Left cardiac atrium (tissue), 4 donors: ENCODE measurements at regions not wholly inside any gene's neighbourhood (a gene's known extent, or its start where the extent isn't known, plus 50 kb on each side); places are given as distances from the start of the nearest gene placed in this dataset.
A peak's percentile ranks its signal among the peaks of the same experiment; 100 is the strongest.

ENCODE experiments used
- ATAC-seq, 2 donors: fragments of 200-7000 bp; cut with Tn5 transposase; one replicate each; pipeline ENCODE4 v1.9.1; 2020; ENCODE audit warnings: mild to moderate bottlenecking in 2 of 2, moderate library complexity in 2 of 2
- DNase-seq: peaks from one replicate; pipeline ENCODE4 v3.0.0-alpha.2; 2020
- intact Hi-C, 2 donors: fragments of 100-400 bp; cut with DNase I; formaldehyde crosslinking; loops; one replicate each; pipeline versions ENCODE4 v1.14.1 to v1.15.1; 2022 to 2023
- donor health status: DM: no; HTN: yes; CAD: no.
- donor health status: DM: no; HTN: yes; CAD: no; lungs with severe emphysema.
- donor health status: DM: yes; HTN: yes; CAD: no.
- donor health status: Dilated cardiomyopathy.

- no peak for DNase-seq
- intact Hi-C loops, result no loop called here
- ATAC-seq, result no peak
These were observed 269.6 kb downstream of the GBA3 start for GRCh38 chr4:22962295-22962694.

DNA sequence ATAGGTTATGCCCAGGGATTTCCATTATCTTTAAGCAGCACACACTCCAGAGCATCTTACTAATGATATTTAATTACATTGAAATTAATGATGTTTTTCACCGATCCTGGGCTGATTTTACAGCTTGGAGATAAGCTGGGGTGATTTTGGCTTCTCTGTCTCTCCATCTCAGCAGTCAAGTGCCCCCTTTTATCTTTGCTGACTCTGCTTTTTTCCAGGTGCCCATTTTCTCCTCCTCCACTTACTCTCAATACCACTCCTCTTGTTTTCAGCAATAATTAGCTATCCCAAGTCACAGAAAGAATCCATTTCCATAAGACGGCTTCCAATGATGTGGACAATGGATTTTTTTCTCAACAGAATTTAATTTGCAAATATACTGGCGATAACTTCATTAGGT lies 266.7 kb downstream of the GBA3 start:
- no peak for ATAC-seq
- DNase-seq, result no peak
- intact Hi-C loops, result no loop called here

GRCh38 chr4:22957774-22958309 lies 265.1 kb downstream of the GBA3 start:
- intact Hi-C loops, result no loop called here
- ATAC-seq (no peak), DNase-seq (no peak)

DNA sequence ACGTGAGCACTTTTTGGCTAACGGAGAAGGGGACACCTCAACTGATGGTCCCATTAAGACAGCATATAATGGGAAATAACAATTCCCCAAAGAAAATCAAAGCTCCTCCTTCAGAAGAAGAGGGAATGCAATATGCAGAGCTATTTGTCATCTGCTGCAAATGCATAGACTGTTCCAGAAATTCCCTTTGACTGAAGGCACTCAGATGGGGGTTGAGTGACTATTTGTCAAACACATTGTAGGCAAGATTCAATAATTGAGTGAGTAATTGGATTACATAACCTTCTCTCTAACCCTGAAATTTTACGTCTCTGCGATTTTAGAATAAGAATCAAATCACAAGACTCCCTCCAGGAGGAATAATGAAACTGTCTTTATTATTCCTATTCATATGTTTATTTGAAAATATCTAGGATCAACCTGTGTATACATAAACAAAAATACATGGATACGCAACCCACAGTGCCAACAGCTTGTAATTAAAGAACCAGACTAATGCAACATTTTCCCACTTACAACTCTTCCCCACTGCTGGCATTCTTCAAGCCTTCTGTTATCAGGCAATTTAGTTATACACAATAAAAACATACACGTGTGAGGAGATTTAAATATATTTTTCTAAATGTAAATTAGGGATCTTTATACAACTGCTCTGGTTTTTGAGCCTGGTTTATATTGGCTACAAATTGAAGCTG lies 256.6 kb downstream of the GBA3 start:
- intact Hi-C loops, result no loop called here
- ATAC-seq (no peak), DNase-seq (no peak)

- intact Hi-C loops, result no loop called here
- no peak for ATAC-seq
- no peak for DNase-seq
These were observed 255.1 kb downstream of the GBA3 start for GRCh38 chr4:22947851-22948250.

DNA sequence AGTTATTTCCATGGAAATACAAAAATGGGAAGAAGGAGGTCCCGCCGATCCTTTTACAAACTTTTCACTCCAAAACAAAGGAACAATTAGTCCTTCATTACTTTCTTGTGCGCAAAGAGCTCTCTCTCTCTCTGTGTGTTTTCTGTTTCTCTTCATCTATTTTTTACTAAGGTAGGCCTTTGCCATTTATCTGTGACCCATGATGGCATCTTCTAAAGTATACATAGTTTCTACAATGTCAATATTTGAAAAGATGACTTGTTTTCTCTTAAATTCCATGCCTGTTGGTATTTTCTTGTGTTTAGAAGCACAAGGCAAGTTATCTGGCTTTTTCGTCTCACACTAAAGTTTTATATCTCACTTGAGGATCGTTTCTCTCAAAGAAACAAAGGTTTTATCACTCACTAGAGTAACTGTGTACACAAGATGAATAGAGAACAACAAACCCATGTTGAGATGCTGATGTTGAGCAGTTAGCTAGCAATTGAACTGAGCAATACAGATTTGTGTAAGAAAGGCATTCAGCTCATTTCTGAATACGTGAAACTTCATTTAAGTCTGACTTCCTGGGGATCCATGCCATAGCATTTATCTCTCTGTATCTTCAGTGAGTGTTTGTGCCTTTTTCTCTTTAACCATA lies 250.3 kb downstream of the GBA3 start:
- DNase-seq (no peak), ATAC-seq (no peak)
- intact Hi-C loops, result no loop called here

GRCh38 chr4:22941688-22942375 lies 249.1 kb downstream of the GBA3 start:
- no peak for ATAC-seq
- intact Hi-C loops, result no loop called here

DNA sequence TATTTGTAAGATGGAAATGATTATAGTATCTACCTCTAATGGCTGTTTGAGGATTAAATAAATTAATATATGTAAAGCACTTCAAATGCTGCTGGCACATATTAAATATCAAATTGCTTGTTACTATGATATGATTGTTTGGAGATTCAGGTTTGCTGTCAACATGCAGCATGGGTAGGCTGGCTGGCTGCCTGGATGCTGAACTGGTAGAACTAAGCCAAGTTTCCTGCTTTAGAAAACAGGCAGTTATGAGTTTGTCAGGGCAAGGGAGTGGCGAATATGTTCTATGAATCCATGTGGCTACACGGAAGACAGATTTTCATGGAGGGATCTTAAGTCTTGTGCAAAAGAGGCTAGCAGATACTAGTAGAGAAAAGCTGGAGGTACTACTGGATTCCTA lies 239.6 kb downstream of the GBA3 start:
- DNase-seq, result peak; percentile 20
- intact Hi-C loops, result no loop called here
- no peak for ATAC-seq

More at GRCh38 chr4:22941688-22942375, 249.1 kb downstream of the GBA3 start:
- no peak for DNase-seq

DNA sequence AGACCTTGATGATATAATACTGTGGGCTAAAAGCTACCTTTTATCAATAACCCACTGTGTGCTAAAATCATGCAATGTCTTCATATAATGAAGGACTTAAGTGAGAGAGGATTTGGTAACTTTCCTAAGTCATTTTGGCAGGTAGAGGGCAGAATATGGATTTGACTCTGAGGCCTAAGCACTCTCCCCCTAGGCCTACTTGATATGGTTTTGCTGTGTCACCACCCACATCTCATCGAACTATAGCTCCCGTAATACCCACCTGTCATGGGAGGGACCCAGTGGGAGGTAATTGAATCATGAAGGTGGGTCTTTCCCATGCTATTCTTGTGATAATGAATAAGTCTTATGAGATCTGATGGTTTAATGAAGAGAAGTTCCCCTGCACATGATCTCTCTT lies 229.7 kb downstream of the GBA3 start:
- intact Hi-C loops, result no loop called here
- DNase-seq (no peak), ATAC-seq (no peak)

GRCh38 chr4:22921936-22922335 lies 229.2 kb downstream of the GBA3 start:
- ATAC-seq, result no peak
- no peak for DNase-seq
- intact Hi-C loops, result no loop called here

DNA sequence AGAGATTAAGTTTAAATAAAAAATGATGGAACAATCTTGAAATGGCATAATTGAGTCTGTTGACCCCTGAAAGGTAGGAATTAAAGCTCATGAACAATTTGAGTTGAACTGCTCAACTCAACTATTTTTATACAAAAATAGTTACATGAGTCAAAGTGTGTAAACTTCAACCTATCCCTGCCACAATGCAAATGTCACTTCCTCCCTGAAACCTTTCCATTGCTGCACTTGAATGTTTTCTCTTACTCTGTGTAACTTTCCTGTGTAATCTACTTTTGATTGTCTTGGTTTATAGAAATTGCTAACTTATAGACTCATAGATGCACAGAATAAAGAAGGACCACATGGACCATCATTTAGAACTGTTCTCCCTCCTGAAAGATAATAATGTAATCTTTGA lies 218.5 kb downstream of the GBA3 start:
- intact Hi-C loops, result no loop called here
- no peak for ATAC-seq
- no peak for DNase-seq

DNA sequence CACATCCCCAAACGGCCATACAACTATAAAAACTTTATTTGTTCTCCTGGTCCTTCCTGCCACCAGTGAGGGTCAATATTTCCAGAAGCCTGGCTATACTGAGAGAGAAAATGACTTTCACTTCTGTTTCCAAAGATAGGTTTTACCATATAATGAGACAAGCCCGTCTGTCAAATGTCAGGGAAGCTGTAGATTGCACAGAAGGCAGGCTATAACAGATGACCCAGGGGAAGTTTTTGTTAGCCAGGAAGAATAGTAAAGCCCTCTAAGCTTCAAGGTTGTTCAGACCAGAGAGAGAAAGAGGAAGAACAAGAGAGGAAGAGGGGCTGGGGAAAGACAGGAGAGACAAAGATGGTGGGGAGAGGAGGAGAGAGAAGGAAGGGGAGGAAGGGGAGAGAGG lies 217.5 kb downstream of the GBA3 start:
- DNase-seq (no peak), ATAC-seq (no peak)
- intact Hi-C loops, result no loop called here

DNA sequence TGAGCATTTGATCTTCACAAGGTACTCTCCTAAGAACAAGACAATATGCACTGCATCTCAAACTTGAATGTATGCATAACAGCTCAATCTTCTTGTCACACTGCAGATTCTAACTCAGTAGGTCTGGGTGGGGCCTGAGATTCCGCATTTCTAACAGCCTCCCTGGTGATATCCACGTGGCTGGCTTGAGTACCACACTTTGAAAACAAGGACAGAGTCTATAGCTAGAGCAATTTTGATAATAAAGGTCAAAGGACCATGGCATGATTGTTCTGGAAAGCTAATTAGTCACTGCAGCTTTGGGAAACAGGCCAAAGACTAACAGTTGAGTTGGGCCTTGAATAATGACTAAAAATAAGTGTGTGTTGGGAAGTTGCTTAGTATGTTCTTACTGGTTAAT lies 213.3 kb downstream of the GBA3 start:
- ATAC-seq (peak in 1 of 2 donors; percentile 36), DNase-seq (no peak)
- intact Hi-C loops, result no loop called here

GRCh38 chr4:22903913-22904312 lies 211.2 kb downstream of the GBA3 start:
- intact Hi-C loops, result no loop called here
- ATAC-seq (peak in 1 of 2 donors; percentile 30), DNase-seq (no peak)

- ATAC-seq, result no peak
- intact Hi-C loops, result no loop called here
- DNase-seq, result no peak
These were observed 208.9 kb downstream of the GBA3 start for GRCh38 chr4:22901631-22902030.

DNA sequence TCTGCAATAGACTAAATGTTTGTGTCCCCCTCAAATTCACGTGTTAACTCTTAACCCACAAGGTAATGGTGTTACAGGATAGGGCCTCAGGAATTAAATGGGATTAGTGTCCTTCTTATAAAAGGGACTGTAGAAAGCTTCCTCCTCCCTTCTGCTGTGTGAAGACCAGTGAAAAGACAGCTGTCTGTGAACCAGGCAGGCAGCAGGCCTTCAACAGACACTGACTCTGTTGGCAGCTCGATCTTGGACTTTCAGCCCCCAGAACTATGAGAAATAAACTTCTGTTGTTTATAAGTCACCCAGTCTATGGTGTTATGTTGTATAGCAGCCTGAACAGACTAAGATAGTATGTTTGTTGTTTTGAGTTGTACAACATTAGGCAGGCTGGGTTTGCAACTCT lies 208.1 kb downstream of the GBA3 start:
- intact Hi-C loops, result no loop called here
- no peak for ATAC-seq
- DNase-seq, result no peak

DNA sequence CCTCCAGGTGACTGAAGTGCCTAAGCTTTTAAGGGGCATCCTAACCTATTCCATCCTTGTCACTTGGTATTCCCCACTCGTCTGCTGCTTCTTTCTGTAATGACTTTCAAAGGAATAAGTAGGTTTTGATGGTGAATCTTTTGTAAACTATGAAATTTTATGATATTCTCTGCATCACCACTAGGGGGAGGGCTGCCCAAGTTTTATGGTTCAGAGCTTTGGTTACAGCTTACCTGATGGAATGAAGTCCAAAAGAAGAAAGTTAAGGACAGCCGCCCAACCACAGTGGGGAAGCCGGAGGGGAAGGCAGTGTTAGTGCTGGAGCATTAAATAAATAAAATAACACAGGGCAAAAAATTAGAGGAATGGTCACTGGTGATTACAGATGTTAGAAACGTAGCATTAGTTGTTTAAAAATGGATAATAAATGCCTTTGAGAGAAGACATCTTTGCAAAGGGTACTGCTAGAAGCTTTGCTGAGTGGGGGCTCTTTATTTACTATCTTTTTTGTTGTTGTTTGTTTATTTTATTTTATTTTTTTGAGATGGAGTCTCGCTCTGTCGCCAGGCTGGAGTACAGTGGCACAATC lies 204.9 kb downstream of the GBA3 start:
- ATAC-seq (no peak), DNase-seq (no peak)
- intact Hi-C loops, result loop anchor here (5.0 kb wide), 1 partner anchor 185 kb away; no protein-coding TSS in a partner anchor

DNA sequence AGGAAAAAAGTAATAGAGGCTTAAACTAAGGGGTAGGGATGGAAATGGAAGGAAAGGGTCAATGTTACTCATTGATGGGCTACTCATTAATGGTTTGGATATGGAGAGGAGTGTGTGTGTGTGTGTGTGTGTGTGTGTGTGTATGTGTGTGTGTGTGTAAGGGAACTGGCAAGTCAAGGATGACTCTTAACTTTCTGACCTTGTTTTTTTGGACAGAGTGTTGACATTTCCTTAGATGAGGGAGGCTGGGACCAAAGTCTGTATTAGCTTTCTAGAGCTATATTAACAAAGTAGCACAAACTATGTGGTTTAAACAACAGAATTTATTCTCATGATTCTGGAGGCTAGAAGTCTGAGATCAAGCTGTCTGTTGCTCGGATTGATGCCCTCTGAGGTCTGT lies 202.7 kb downstream of the GBA3 start:
- ATAC-seq (no peak), DNase-seq (no peak)
- intact Hi-C loops, result loop anchor here (5.0 kb wide), 1 partner anchor 187 kb away; no protein-coding TSS in a partner anchor

GRCh38 chr4:22884157-22884556 lies 191.4 kb downstream of the GBA3 start:
- intact Hi-C loops, result no loop called here
- ATAC-seq (no peak), DNase-seq (no peak)

- ATAC-seq, result no peak
- DNase-seq, result no peak
- intact Hi-C loops, result no loop called here
These were observed 188.7 kb downstream of the GBA3 start for GRCh38 chr4:22881411-22881810.
